Heart right ventricle (tissue), 16 donors: ENCODE measurements at regions not wholly inside any gene's neighbourhood (a gene's known extent, or its start where the extent isn't known, plus 50 kb on each side); places are given as distances from the start of the nearest gene placed in this dataset.
"Not testable (repeated sequence)": the region's sequence is repeated elsewhere in the genome, so short reads cannot be mapped to it uniquely, and the experiment has no call there.

Experiments
- ATAC-seq, 8 donors: fragments of 200-7000 bp; cut with Tn5 transposase; one replicate each; pipeline ENCODE4 v1.9.1; 2020; ENCODE audit warnings: mild to moderate bottlenecking in 8 of 8, moderate library complexity in 8 of 8, moderate number of reproducible peaks in 1 of 8
- DNase-seq, 2 donors: peaks; one replicate each; pipeline ENCODE4 v3.0.0-alpha.2; 2020
- H3K27ac ChIP-seq, 10 donors: fragments of 200-600 bp; sonication (generic) in 2 of 10; one replicate each; pipeline versions ENCODE4 v1.5.0 to v1.8.0; 2020 to 2022; ENCODE audit warnings: mild to moderate bottlenecking in 3 of 10
- H3K27me3 ChIP-seq, 7 donors: fragments of 200-600 bp; one replicate each; pipeline ENCODE4 v1.8.0; 2021 to 2022; ENCODE audit warnings: mild to moderate bottlenecking in 2 of 7
- H3K36me3 ChIP-seq, 9 donors: fragments of 200-600 bp; sonication (generic) in 1 of 9; one replicate each; pipeline versions ENCODE4 v1.5.0 to v1.8.0; 2020 to 2022; ENCODE audit warnings: mild to moderate bottlenecking in 2 of 9
- H3K4me1 ChIP-seq, 9 donors: fragments of 200-600 bp; sonication (generic) in 1 of 9; one replicate each; pipeline versions ENCODE4 v1.5.0 to v1.8.0; 2020 to 2022; ENCODE audit warnings: mild to moderate bottlenecking in 4 of 9
- H3K4me3 ChIP-seq, 10 donors: fragments of 200-600 bp; sonication (generic) in 2 of 10; one replicate each; pipeline versions ENCODE4 v1.5.0 to v1.8.0; 2020 to 2022; ENCODE audit warnings: mild to moderate bottlenecking in 7 of 10, moderate library complexity in 2 of 10
- H3K9me3 ChIP-seq, 11 donors: fragments of 200-600 bp in 10 of 11; sonication (generic) in 2 of 11; one replicate each; pipeline versions ENCODE4 v1.5.0 to v1.8.0; 2013 to 2022; ENCODE audit warnings: mild to moderate bottlenecking in 2 of 11, control low read depth in 1 of 11, moderate library complexity in 1 of 11
- CTCF ChIP-seq, 9 donors: fragments of 200-600 bp; sonication (generic) in 2 of 9; IDR thresholded peaks; one replicate each; pipeline versions ENCODE4 v1.5.0 to v1.8.0; 2021 to 2022; ENCODE audit warnings: antibody characterized with exemption in 9 of 9, mild to moderate bottlenecking in 5 of 9, moderate library complexity in 1 of 9
- WGBS, 2 donors: extraction: QIAGEN DNeasy Blood & Tissue Kit; methylation state at CpG; one replicate each; pipeline ENCODE4 v1.1.7; 2013; ENCODE audit warnings: inconsistent platforms in 1 of 2; 5-methylcytosine and 5-hydroxymethylcytosine counted together
- intact Hi-C, 10 donors: fragments of 100-400 bp; cut with DNase I; formaldehyde crosslinking; loops; one replicate each; pipeline versions ENCODE4 v1.11.1 to v1.14.2; 2022
- donor health status: Arrhythmogenic right ventricular cardiomyopathy.
- donor health status: ischemic (EF 13 %, LVEDD 7.1; RV severe dilation, severe dysfunction).
- donor health status: healthy with polysubstance abuse.
- donor health status: DM: no; HTN: yes; CAD: no.
- donor health status: DM: no; HTN: no; CAD: no.
- donor health status: ischemic (EF 25% LVEDD 6.9; RV normal size, moderate dysfunction).
- donor health status: ischemic (EF 25% LVEDD 5.7; RV mildly dilated, moderate dysfunction).
- donor health status: healthy.
- donor health status: DM: yes; HTN: yes; CAD: no.
- donor health status: Ischemic cardiomyopathy.
- donor health status: ischemic (EF 35%, LVEDD 5.7; RV mildly dilated, moderate dysfunction).
- donor health status: nonischemic (EF 11% LVEDD 7.7; RV severe dilation, severe dysfunction).
- donor health status: DM: yes; HTN: yes; CAD: no.
- donor health status: PGD.
- donor health status: ischemic (EF 29% LVEDD 5.4; RV normal size, mild dysfunction).
- donor health status: nonischemic (EF 23%, LVEDD 6.1; RV moderate dilation, normal function).

GRCh38 chr5:86557920-86558319 is 59.8 kb upstream of the COX7C start:
- intact Hi-C loops, result no loop called here
- DNase-seq (no peak), ATAC-seq (no peak)
- H3K4me1 ChIP-seq, result no peaks in the 10 kb centered on the region
- TF ChIP-seq CTCF (IDR thresholded peaks at IDR 0.05), result no peak
- no peaks in the 10 kb centered on the region for H3K27me3 ChIP-seq
- no peaks in the 10 kb centered on the region for H3K36me3 ChIP-seq
- H3K9me3 ChIP-seq, result peaks cover 0 to 12% (median 4%) of the 10 kb centered on the region in 11 donors
- no peak overlapping the region for H3K27ac ChIP-seq
- H3K4me3 ChIP-seq, result no peak overlapping the region

- Histone ChIP-seq H3K27ac (no peak overlapping the region), H3K4me3 (no peak overlapping the region), H3K4me1 (no peaks in the 10 kb centered on the region), H3K9me3 (peaks cover 0 to 4% (median 0%) of the 10 kb centered on the region in 11 donors), H3K36me3 (no peaks in the 10 kb centered on the region), H3K27me3 (no peaks in the 10 kb centered on the region)
- intact Hi-C loops, result no loop called here
- DNase-seq (no peak), ATAC-seq (no peak)
- WGBS, 2 donors, result 71 to 72% methylated on average over 8 of the region's 8 CpGs
- TF ChIP-seq CTCF (IDR thresholded peaks at IDR 0.05), result no peak
Observed at GRCh38 chr5:86565197-86565789, 52.4 kb upstream of the COX7C start.

- H3K27me3 ChIP-seq, H3K4me3 ChIP-seq, intact Hi-C loops, ATAC-seq, H3K36me3 ChIP-seq, DNase-seq, H3K27ac ChIP-seq, H3K4me1 ChIP-seq, H3K9me3 ChIP-seq: not testable (repeated sequence)
- WGBS, 2 donors, result 51 to 57% methylated on average over 3 of the region's 3 CpGs
Observed at GRCh38 chr5:86566030-86566429, 51.7 kb upstream of the COX7C start.
